Caco-2 (cell line): ENCODE measurements at regions not wholly inside any gene's neighbourhood (a gene's known extent, or its start where the extent isn't known, plus 50 kb on each side); places are given as distances from the start of the nearest gene placed in this dataset.

ENCODE experiments used
- BruUV-seq: library from RNA; stranded (reverse); fragments of 400-500 nt; replicated peaks from 2 replicates; lab custom pipeline; 2021; lab: Mats Ljungman, UMichigan
- CTCF ChIA-PET: fragments of 300-600 bp; sonication (Branson Sonifier 250); formaldehyde crosslinking; loops from one replicate; lab custom pipeline; 2022; ENCODE audit warnings: antibody characterized with exemption; lab: Charles Lee
- POLR2A ChIA-PET: fragments of 300-600 bp; sonication (Branson Sonifier 250); formaldehyde crosslinking; loops from one replicate; lab custom pipeline; 2022; ENCODE audit warnings: antibody characterized with exemption; lab: Charles Lee
- DNase-seq, 2 experiments: peaks; one replicate each; pipeline versions ENCODE4 v3.0.0 to v3.0.0-alpha.2; 2020 to 2022
- H3K27me3 ChIP-seq: replicated peaks from 2 replicates; pipeline ENCODE4 v1.6.0; 2011; ENCODE audit warnings: low read length; ENCODE audit not compliant: control insufficient read depth, insufficient read depth
- H3K36me3 ChIP-seq: 2 replicates; pipeline ENCODE4 v1.5.1; 2011; ENCODE audit warnings: low read length; ENCODE audit not compliant: control insufficient read depth, insufficient read depth
- H3K4me1 ChIP-seq: fragments of 250-450 bp; sonication (Bioruptor Pico); 2 replicates; pipeline ENCODE4 v1.5.1; 2020; ENCODE audit warnings: mild to moderate bottlenecking
- H3K4me3 ChIP-seq: 2 replicates; pipeline ENCODE4 v1.5.1; 2011; ENCODE audit warnings: low read depth, mild to moderate bottlenecking, control low read depth, low read length
- H3K9me3 ChIP-seq: fragments of 250-450 bp; sonication (Bioruptor Pico); 2 replicates; pipeline ENCODE4 v1.5.1; 2020; ENCODE audit warnings: mild to moderate bottlenecking, moderate library complexity
- H3K27ac Mint-ChIP-seq: one replicate; pipeline ENCODE4 v1.8.0; 2022; ENCODE audit warnings: mixed read lengths; ENCODE audit not compliant: unreplicated experiment
- H3K27me3 Mint-ChIP-seq: one replicate; pipeline ENCODE4 v1.8.0; 2022; ENCODE audit warnings: mixed read lengths; ENCODE audit not compliant: insufficient read depth, unreplicated experiment
- H3K36me3 Mint-ChIP-seq: one replicate; pipeline ENCODE4 v1.8.0; 2022; ENCODE audit warnings: mild to moderate bottlenecking, mixed read lengths; ENCODE audit not compliant: insufficient read depth, unreplicated experiment
- H3K4me1 Mint-ChIP-seq: one replicate; pipeline ENCODE4 v1.8.0; 2022; ENCODE audit warnings: low read depth, mixed read lengths; ENCODE audit not compliant: unreplicated experiment
- H3K4me3 Mint-ChIP-seq: one replicate; pipeline ENCODE4 v1.8.0; 2022; ENCODE audit warnings: mild to moderate bottlenecking, moderate library complexity, mixed read lengths; ENCODE audit not compliant: unreplicated experiment
- H3K9me3 Mint-ChIP-seq: one replicate; pipeline ENCODE4 v1.8.0; 2022; ENCODE audit warnings: mixed read lengths; ENCODE audit not compliant: unreplicated experiment
- CTCF ChIP-seq, 2 experiments: fragments of 200-600 bp in 1 of 2; IDR thresholded peaks; 1 replicate in 1 of 2; 2 replicates in 1 of 2; pipeline versions ENCODE4 v1.5.1 to v1.8.0; 2011 to 2022; ENCODE audit warnings: antibody characterized with exemption in 1 of 2, control low read depth in 1 of 2, inconsistent platforms in 1 of 2, low read depth in 1 of 2, low read length in 1 of 2, mild to moderate bottlenecking in 1 of 2, moderate library complexity in 1 of 2; ENCODE audit not compliant: insufficient read depth in 1 of 2, severe bottlenecking in 1 of 2, unreplicated experiment in 1 of 2
- intact Hi-C: fragments of 100-400 bp; cut with micrococcal nuclease; formaldehyde crosslinking; loops from one replicate; pipeline ENCODE4 v1.10.0; 2022; ENCODE audit not compliant: unreplicated experiment

- peaks cover 7% of the 10 kb centered on the region for H3K36me3 Mint-ChIP-seq
- H3K27me3 ChIP-seq: no peaks in the 10 kb centered on the region
- no peaks in the 10 kb centered on the region for H3K27me3 Mint-ChIP-seq
- H3K4me3 Mint-ChIP-seq: peak overlapping the region; percentile 26
- CTCF ChIA-PET: no interaction called here
- POLR2A ChIA-PET: no interaction called here
- intact Hi-C loops: loop anchor here (1.0 to 2.0 kb wide), 2 partner anchors 19 to 132 kb away; no protein-coding TSS in a partner anchor
- H3K27ac Mint-ChIP-seq: peak overlapping the region; percentile 73
- TF ChIP-seq CTCF (IDR thresholded peaks at IDR 0.05; ENCODE audit: insufficient read depth in 1 of 2, low read depth in 1 of 2, low read length in 1 of 2, severe bottlenecking in 1 of 2, unreplicated experiment in 1 of 2): no peak
- H3K9me3 Mint-ChIP-seq: peaks cover 14% of the 10 kb centered on the region
- peaks cover 11% of the 10 kb centered on the region; the same call in 1 of the 2 replicates for H3K9me3 ChIP-seq
- H3K4me3 ChIP-seq: no peak overlapping the region
- H3K4me1 ChIP-seq: peaks cover 18% of the 10 kb centered on the region
- peak in 1 of 2 experiments; percentile 30 for DNase-seq
- peaks cover 27% of the 10 kb centered on the region for H3K4me1 Mint-ChIP-seq
- BruUV-seq: no TSS peak
- no peaks in the 10 kb centered on the region for H3K36me3 ChIP-seq
Measured at GRCh38 chr2:39568116-39568515, 97.6 kb upstream of the TMEM178A start.

- no peaks in the 10 kb centered on the region for H3K27me3 ChIP-seq
- Mint-ChIP-seq H3K27me3 (no peaks in the 10 kb centered on the region), H3K4me1 (peaks cover 27% of the 10 kb centered on the region), H3K4me3 (peak overlapping the region; percentile 26), H3K36me3 (peaks cover 7% of the 10 kb centered on the region), H3K9me3 (peaks cover 9% of the 10 kb centered on the region), H3K27ac (peak overlapping the region; percentile 73)
- peaks cover 8% of the 10 kb centered on the region; the same call in 1 of the 2 replicates for H3K9me3 ChIP-seq
- no peak for DNase-seq
- H3K36me3 ChIP-seq: no peaks in the 10 kb centered on the region
- ChIA-PET CTCF (no interaction called here), POLR2A (no interaction called here)
- no peak for TF ChIP-seq CTCF (IDR thresholded peaks at IDR 0.05; ENCODE audit: insufficient read depth in 1 of 2, low read depth in 1 of 2, low read length in 1 of 2, severe bottlenecking in 1 of 2, unreplicated experiment in 1 of 2)
- intact Hi-C loops: loop anchor here (1.0 to 2.0 kb wide), 2 partner anchors 20 to 132 kb away; no protein-coding TSS in a partner anchor
- peaks cover 18% of the 10 kb centered on the region for H3K4me1 ChIP-seq
- H3K4me3 ChIP-seq: no peak overlapping the region
- no TSS peak for BruUV-seq
Measured at GRCh38 chr2:39568561-39569006, 97.1 kb upstream of the TMEM178A start.

DNA sequence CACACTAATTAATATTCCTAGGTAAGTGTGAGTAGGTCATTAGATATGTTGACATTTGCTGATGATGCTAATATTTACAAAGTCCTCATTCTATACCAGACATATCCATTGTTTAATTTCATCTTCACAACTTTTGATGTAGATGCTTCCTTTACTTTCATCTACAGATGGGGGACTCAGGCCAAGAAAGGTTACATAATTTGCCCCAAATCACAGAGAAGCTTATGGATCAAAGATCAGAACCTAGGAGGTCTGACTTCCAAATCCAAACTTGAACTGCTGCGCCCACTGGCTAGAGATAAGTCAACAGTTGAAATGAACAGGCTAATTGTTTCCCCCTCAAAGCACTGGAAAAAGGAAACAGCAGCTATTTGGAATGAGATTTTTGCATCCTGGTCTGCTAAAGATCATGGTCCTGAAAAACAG is 95.6 kb upstream of the TMEM178A start:
- CTCF ChIA-PET: no interaction called here

More for the DNA sequence above, 95.6 kb upstream of the TMEM178A start:
- Mint-ChIP-seq H3K4me3 (no peak overlapping the region), H3K9me3 (no peaks in the 10 kb centered on the region), H3K27ac (no peak overlapping the region), H3K36me3 (peaks cover 7% of the 10 kb centered on the region), H3K4me1 (peaks cover 27% of the 10 kb centered on the region), H3K27me3 (no peaks in the 10 kb centered on the region)
- Histone ChIP-seq H3K27me3 (no peaks in the 10 kb centered on the region), H3K4me1 (peaks cover 18% of the 10 kb centered on the region), H3K36me3 (no peaks in the 10 kb centered on the region), H3K4me3 (no peak overlapping the region), H3K9me3 (peaks cover 4% of the 10 kb centered on the region; the same call in 1 of the 2 replicates)
- intact Hi-C loops: no loop called here
- no peak for TF ChIP-seq CTCF (IDR thresholded peaks at IDR 0.05; ENCODE audit: insufficient read depth in 1 of 2, low read depth in 1 of 2, low read length in 1 of 2, severe bottlenecking in 1 of 2, unreplicated experiment in 1 of 2)
- no TSS peak for BruUV-seq
- no peak for DNase-seq
- POLR2A ChIA-PET: no interaction called here
